Activated CD4-positive, alpha-beta T cell treated with anti-CD3 and anti-CD28 coated beads for 4 hours (primary cell): ENCODE measurements at regions not wholly inside any gene's neighbourhood (a gene's known extent, or its start where the extent isn't known, plus 50 kb on each side); places are given as distances from the start of the nearest gene placed in this dataset.
"Not testable (repeated sequence)": the region's sequence is repeated elsewhere in the genome, so short reads cannot be mapped to it uniquely, and the experiment has no call there.

Experiments used
- DNase-seq, 2 donors: peaks; one replicate each; pipeline ENCODE4 v3.0.0-alpha.2; 2020

DNA sequence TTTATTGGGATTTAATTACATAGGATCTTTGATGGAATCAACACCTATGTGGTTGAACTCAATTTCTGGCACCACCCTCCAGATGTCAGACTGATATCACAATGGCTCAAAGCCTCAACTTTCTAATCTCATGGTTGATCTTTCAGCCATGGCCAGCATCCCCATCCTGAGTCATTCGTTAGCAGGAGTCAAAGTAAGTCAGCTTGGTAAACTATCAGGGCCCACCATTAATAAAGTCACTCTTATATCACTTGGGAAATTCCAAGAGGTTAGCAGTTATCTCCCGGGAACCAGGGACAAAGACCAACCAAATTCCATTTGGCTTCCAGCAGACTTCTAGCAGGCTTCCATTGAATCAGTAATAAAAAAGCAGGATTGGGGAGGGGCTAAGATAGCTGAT is 50.7 kb upstream of the TNFSF4 start:
- no peak for DNase-seq

DNA sequence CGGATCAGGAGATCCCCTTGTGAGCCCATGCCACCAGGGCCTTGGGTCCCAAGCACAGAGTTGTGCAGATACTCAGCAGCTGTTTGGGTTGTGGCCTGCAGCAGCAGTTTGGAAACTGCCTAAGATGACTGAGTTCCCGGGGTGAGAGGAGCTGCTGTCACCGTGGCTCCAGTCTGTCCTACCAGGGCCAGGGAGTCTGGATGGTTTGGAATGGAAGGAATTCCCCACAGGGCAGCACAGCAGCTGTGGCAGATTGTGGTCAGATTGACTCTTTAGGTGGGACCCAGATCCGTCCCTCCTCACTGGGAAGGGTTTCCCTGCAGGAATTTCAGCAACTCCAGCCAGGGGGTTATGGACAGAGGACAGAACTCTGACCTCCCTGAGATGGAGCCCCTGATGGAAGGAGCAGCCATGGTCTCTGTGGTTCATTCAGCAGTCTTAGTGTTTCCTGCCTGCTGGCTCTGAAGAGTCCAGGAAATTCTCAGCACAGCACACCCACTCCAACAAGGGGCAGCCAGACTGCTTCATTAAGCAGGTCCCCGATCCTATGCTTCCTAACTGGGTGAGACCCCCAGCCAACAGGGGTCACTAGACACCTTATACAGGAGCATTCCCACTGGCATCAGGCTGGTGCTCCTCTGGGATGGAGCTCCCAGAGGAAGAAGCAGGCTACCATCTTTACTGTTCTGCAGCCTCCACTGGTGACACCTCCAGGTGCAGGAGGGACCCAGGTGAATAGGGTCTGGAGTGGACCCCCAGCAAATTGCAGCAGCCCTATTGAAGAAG is 51.5 kb upstream of the TNFSF4 start:
- DNase-seq = no peak

DNA sequence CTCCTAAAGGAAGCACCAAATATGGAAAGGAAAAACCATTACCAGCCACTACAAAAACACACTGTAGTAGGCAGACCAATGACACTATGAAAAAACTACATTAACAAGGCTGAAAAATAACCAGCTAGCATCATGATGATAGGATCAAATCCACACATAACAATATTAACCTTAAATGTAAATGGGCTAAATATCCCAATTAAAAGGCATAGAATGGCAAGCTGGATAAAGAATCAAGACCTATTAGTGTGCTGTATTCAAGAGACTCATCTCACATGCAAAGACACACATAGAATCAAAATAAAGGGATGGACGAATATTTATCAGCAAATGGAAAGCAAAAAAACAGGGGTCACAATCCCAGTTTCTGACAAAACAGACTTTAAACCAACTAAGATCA is 53.2 kb upstream of the TNFSF4 start:
- DNase-seq = not testable (repeated sequence)

DNA sequence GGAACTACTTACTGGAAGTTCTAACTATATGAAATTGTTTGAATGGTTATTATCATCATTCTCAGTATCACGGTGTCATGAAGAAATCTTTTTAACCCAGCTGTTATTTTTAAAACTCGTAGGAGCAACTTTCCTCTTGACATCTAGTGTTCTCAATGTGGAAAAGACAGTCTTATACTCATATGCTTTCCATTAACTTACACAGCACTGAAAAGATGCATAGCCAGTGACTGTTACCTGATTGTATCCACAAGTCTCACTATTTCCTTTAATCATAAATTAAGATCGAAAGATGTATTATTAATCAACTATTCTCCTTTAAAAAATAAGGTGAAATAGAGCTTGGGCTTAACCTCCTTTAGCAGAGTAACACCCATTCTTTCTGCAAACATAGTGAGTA is 59.7 kb upstream of the TNFSF4 start:
- no peak for DNase-seq

DNA sequence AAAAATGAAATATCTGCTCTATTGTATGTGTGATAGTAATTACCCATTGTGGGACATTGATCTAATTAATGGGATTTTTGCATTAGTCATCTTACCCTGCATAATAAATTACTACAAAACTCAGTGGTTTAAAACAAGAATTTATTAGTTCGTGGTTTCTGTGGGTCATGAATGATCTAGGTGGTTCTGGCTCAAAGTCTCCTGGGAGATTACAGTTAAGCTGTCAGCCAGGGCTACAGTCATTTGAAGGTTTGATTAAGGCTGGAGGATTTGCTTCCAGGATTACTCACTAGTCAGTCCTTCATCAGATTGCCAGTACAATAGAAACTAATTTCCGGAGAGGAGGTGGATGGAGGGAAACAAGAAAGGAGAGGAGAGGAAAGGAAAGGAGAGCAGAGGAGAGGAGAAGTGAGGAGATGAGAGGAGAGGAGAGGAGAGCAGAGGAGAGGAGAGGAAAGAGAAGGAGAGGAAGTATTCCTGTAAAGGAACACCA is 60.4 kb upstream of the TNFSF4 start:
- no peak for DNase-seq

DNA sequence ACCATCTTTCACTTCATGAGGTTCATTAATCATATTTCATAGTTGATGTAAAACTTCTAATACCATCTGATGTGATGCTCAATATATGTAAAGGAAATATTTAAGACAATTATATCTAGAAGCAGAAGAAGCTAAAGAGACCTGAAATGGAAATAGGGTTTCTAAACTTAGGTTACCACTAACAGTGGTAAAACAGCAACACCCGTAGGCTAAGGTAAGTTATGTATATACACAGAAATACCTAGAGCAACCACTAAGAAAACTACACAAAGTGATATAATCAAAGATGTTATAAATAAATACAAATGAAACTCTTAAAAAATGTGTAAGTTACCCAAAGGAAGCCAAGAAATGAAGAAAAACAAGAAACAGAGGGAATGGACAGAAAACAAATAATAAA is 61.1 kb upstream of the TNFSF4 start:
- DNase-seq = no peak

DNA sequence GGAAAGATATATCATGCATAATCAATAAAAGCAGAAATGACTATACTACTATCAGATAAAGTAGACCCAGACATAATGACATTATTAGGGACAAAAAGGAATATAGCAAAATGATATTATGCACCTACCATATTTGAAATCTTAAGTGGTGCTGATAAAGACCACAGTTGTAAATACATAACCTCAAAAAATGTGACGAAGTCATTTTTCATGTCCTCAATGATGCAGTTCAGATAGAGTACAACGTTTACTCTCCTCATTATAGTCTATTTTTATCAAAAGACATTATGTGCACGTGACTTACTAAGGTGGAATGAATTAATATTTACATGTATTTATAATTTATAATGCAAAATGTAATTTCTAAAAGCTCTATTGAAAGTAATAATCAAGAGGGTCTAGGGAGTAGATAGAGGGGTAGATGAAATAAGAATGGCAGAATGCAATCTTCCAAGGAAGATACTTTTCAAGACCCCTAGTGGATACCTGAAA is 61.7 kb upstream of the TNFSF4 start:
- DNase-seq = no peak

DNA sequence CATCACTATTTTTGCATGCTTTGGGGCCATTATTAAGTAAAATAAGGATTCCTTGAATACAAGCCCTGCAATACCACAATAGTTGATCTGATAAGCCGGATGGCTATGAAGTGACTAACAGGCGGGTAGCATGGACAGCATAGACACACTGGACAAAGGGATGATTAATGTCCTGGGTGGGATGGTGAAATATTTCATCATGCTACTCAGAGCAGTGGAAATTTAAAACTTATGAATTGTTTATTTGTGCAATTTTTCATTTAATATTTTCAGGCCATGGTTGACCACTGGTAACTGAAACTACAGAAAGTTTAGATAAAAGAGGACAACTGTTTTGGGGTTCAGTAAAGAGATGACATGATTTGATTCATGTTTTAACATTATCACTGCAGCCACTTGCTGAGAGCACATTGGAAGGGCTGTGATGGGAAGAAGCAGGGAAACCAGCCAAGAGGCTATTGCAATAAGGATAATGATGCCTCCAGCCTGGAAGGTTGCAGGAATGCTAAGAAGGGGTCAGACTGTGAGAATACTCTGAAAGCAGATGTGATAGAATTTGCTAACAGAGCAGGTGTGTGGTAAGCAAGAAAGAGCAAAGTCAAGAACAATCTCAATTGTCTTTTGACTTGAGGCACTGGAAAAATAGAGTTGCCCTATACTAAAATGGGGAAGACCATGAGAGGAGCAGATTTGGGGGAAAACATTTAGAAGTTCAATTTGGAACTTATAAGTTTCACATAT is 62.5 kb upstream of the TNFSF4 start:
- DNase-seq = no peak

DNA sequence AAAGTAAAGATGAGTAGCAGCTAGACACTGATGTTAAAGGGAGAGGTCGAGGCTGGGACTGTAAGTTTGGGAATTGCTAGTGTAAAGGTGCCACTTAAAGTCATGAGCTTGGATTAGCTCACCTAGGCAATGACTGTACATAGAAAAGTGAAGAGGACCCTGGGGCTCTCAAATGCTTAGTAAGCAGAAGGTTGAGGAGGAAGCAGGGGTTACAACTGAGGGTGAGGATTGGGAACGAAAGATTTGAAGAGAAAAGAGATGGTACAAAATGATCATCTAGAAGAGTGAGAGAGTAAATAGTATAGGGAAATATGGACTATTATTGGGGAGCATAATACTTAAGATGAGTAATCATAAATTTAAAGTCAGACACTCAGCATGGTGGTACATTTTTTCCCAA is 63.1 kb upstream of the TNFSF4 start:
- no peak for DNase-seq

DNA sequence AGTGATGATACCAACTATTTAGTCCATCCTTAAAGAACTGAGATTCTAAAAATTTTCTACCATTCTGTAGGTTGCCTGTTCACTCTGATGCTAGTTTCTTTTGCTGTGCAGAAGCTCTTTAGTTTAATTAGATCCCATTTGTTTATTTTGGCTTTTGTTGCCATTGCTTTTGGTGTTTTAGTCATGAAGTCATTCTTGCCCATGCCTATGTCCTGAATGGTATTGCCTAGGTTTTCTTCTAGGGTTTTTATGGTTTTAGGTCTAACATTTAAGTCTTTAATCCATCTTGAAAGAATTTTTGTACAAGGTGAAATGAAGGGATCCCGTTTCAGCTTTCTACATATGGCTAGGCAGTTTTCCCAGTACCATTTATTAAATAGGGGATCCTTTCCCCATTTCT is 63.9 kb upstream of the TNFSF4 start:
- not testable (repeated sequence) for DNase-seq

DNA sequence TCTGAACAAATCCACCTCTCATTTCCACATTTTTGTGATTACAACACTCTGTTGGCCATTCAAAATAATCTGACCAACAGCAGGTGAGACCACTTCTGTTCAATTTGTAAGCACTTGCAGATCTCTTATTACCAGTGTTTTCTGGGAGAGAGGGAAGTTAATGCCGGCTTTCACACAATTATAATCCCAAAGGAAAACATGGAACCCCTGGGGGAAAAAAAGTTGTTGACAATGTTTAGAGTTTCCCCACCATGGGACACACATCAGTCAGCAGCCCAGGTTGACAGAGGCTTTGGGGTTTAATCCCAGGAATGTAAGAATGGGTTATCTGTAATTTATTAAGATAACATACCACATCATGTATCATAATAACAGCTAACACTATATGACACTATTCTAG is 68.4 kb upstream of the TNFSF4 start:
- DNase-seq = no peak

DNA sequence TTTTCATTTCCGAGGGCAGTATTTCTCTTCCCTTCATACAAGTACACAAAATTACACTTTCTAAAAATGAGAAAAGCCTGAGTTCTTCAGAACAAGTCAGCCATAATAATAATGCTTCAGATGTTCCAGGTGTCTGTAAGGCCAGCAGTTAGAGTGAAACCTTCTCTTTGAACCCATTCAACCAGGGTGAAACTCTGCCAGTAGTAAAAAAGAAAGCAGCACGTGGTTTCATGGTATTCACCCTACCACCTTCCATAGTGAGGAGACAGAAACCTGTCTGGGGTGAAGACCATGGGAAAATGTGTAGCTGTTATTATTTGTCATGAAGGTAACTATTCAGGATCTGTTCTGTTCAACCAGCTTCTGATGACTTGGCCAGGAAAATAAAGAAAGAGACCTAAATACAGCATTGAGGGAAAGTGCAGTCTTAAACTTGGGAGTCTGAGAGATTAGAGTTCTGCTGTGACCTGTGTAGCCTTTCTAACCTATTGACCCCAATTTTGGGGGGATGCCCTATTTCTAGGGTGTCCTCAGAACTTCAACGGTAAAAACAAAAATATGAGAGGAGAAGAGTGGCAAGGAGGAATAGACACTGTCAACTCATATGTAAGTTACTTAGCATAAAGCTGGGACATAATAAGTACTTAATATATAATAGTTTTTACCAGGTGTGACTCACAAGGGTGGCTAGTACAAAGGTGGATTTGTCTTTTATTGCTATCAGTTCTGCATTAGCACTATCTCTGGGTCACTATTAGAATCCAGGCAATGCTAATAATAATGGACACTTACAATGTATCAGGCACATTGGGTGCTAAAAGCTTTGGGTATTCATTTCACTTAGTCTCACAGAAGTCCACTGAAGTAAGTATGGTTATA is 70.0 kb upstream of the TNFSF4 start:
- DNase-seq = no peak

DNA sequence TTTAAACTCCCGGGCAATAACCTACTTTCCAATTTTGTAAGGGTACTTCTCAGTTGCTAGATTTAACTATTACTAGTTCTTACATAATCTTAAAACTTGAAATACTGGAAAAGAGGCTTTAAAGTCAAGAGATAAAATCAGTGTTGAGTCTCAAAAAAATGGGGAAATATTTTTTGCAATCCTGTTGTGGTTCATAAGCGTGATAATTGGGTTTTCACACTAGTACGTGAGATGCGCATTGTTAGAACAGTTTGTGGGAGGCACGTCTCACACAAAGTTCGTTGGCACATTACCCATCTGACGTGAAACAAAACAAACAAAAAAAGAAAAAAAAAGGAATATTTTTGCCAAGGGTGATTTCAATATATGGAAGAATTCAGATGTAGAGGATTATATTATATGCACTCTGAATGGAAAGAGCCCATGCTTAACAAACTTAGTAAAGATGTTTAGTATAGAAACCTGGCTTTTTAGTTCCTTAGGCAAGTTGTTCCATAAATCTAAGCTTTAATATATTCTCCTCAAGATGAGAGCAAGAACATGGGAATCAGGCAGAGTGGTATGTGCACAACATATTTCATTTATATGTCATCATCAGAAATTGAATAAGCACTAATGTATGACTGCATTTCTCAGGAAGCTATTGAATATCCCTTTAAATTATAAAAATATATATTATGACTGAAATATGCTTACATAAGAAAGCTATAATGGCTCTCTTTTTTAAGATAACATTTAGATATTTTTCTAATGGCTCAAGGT is 73.9 kb upstream of the TNFSF4 start:
- DNase-seq = no peak

DNA sequence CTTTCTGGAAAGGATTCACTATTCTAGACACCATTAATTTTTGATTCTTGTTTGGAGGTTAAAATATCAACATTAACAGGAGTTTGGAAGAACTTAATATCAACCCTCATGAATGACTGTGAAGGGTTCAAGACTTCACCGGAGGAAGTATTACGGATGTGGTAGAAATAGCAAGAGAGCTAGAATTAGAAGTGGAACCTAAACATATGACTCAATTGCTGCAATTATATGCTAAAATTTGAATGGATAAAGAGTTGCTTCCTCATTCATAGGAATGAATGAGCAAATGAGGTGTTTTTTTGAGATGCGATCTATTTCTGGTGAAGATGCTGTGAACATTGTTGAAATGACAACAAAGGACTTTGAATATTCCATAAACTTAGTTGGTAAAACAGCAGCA is 77.9 kb upstream of the TNFSF4 start:
- no peak for DNase-seq

DNA sequence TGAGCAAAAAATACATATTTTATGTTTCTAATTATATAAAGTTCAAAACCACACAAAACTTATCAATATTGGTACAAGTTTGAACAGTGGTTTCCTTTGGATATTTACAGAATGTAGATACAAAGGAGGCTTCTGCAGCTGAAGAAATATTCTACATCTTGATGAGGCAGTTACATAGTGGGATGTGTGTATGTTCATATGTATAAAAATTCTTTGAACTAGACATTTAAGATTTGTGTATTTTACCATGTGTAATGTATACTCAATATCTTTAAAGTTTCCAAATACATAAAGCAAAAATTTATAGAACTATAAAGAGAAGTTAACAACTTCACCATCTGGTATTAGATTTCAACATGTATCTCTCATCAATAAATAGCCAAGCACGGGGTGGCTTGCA is 80.7 kb upstream of the TNFSF4 start:
- DNase-seq = no peak

DNA sequence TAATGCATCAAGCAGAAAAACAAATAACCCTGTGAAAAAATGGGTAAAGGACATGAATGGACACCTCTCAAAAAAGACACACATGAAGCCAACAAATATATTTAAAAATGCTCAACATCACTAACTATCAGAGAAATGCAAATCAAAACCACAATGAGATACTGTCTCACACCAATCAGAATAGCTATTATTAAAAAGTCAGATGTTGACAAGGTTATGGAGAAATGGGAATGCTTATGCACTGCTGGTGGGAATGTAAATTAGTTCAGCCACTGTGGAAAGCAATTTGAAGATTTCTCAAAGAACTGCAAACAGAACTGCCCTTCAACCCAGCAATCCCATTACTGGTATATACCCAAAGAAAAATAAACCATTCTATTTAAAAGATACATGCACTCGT is 86.6 kb upstream of the TNFSF4 start:
- no peak for DNase-seq

DNA sequence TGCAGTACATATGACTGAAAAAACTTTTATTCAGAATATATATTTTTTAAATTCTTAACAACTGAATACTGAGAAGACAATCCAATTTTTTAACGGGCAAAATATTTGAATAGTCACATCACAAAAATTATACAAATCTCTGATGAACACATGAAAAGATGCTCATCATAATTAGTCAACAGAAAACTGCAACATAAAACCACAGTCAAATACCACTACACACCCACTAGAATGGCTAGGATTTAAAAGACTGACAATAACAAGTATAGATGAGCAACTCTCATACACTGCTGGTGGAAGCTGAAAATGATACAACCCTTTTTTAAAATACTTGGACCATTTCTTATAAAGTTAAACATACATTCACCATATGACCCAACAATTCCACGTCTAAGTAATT is 87.7 kb upstream of the TNFSF4 start:
- DNase-seq = no peak

DNA sequence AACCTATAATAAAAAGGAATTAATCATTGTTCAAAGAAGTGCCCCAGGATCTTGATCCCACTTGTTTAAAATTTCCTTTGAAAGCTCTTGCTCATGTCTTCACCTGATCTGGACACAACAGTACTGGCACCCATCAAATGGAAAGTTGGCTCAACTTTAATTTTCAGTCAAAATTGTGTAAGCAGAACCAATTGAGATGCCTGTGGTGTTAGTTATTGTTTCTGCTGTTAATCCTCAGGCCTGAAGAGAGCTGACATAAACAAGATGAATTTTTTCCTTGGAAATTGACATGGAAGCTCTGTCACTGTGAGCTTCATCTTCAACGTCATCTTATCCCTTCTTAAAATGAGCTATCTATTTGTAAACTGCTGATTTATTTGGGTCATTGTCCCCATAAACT is 88.3 kb upstream of the TNFSF4 start:
- DNase-seq = no peak

DNA sequence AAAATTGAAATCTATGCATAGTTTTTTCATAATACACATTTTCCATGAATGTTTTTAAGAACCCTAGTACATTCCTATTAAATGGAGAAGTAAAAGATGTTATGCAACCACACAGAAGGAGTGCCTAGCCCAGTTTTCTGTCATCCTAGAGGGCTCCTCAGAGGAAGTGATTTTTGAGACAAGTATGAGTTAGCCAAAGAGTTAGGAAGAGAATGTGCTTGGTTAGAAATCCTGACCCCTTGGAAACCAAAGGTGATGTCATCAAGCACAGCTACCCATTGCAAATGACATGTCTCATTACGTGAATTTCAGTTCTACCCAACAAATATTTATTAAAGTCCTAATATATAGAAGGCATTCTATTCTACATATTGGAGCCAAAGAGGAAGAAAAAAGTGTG is 88.9 kb upstream of the TNFSF4 start:
- DNase-seq = no peak

DNA sequence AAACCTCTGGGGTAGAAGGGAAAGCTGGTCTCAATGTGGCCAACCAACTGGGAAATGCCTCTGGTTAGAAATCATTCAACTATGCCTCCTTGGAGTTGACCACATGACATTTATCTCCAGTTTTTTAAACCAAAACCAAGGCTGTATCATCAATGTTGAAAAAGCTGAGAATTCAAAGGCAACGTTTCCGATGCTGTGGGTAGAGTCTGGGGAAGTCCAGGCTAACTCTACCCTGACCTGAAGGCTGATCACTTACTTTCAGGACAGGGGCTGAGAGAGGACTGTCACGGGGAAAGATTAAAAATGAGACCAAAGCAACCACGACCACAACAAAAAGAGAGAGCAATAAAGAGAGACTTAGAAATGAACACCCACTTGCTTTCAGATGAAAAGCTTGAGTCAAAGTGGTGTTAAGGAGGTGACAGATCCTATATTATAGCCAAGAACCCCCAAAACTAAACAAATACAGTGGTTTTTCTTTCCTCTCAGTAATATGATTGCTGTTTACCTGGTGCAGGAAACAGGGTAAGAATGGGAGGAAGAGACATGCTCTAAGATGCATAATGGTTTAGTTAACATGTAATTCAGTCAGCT is 90.8 kb upstream of the TNFSF4 start:
- no peak for DNase-seq

DNA sequence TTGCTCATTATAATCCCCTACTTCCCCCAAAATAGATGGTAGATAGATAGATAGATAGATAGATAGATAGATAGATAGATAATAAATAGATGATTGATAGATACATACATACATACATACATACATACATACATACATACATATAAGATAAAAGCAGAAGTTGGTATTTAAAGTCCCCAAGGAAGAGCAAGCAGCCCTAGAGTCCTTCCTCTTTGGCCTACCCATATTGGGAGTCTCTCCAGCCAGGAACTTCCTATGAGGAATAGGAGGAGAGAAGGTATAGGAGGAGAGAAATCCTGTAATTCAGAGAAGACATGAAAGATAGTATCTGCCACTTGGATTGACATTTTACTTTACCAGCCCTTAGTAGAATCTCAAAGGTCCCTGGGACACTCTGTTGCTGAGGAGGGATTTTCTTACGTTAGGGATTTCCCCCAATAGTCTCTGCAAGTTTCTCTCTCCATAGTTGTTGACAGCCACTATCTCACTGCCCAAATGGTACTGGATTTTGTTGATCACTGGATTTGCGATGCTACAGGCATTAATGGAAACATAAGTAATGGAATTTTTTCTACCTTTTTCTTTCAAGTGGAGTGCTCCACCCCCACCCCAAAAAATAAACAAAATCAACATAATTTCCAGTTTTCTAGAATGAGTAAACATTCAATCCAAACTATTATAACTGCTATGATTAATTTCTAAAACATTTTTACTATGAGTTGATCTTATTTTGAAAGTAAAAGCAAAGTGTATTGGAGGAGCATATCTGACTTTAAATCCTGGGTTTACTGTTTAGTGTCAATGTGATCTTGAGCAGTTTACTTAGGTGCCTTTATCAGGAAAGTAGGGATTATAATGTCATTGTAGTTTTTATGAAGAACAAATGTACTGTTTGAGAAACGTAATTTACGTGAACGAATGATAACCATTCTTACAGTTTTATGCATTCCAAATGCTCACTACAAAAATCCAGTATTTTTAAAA is 93.2 kb upstream of the TNFSF4 start:
- DNase-seq = no peak
